B cell (primary cell): ENCODE measurements at regions not wholly inside any gene's neighbourhood (a gene's known extent, or its start where the extent isn't known, plus 50 kb on each side); places are given as distances from the start of the nearest gene placed in this dataset.

Source experiments
- ATAC-seq: fragments of 200-7000 bp; cut with Tn5 transposase; one replicate; pipeline ENCODE4 v1.10.0; 2021; ENCODE audit warnings: low read depth, mild to moderate bottlenecking, moderate number of reproducible peaks, moderate library complexity
- CTCF ChIA-PET: fragments of 350-600 bp; sonication (Branson Sonifier 250); formaldehyde crosslinking; loops from one replicate; lab custom pipeline; 2021; ENCODE audit warnings: antibody characterized with exemption, inconsistent platforms; lab: Charles Lee
- POLR2A ChIA-PET: fragments of 350-600 bp; sonication (Branson Sonifier 250); formaldehyde crosslinking; loops from one replicate; lab custom pipeline; 2021; ENCODE audit warnings: antibody characterized with exemption; lab: Charles Lee
- DNase-seq: peaks from one replicate; pipeline ENCODE4 v3.0.0; 2013
- H2AFZ ChIP-seq: 2 replicates; pipeline ENCODE4 v1.6.1; 2012; ENCODE audit warnings: mild to moderate bottlenecking, low read depth, low read length; ENCODE audit not compliant: insufficient read depth, poor library complexity, severe bottlenecking
- H3K27ac ChIP-seq, 2 donors: 1 replicate in 1 of 2; 2 replicates in 1 of 2; pipeline ENCODE4 v1.5.1; 2012 to 2013; ENCODE audit warnings: low read length in 2 of 2, mild to moderate bottlenecking in 2 of 2, moderate library complexity in 1 of 2
- H3K27me3 ChIP-seq, 4 experiments: fragments of 200-600 bp in 1 of 4; sonication (generic) in 1 of 4; replicated peaks in 1 of 4; 1 replicate in 2 of 4; 2 replicates in 2 of 4; pipeline versions ENCODE4 v1.6.1 to v1.7.0; 2013 to 2016; ENCODE audit warnings: low read length in 3 of 4, mild to moderate bottlenecking in 2 of 4, mixed read lengths in 1 of 4, moderate library complexity in 1 of 4; ENCODE audit not compliant: insufficient read depth in 4 of 4, control insufficient read depth in 3 of 4; ENCODE audit errors: control extremely low read depth in 1 of 4
- H3K36me3 ChIP-seq, 2 experiments: replicated peaks in 1 of 2; 1 replicate in 1 of 2; 2 replicates in 1 of 2; pipeline versions ENCODE4 v1.6.1 to v1.7.1; 2013; ENCODE audit warnings: low read length in 1 of 2; ENCODE audit not compliant: insufficient read depth in 2 of 2, control insufficient read depth in 1 of 2; ENCODE audit errors: control extremely low read depth in 1 of 2, extremely low read depth in 1 of 2
- H3K4me1 ChIP-seq, 2 donors: fragments of 200-600 bp in 1 of 2; sonication (generic) in 1 of 2; 1 replicate in 1 of 2; 2 replicates in 1 of 2; pipeline versions ENCODE4 v1.5.1 to v1.6.1; 2013 to 2017; ENCODE audit warnings: low read length in 2 of 2; ENCODE audit not compliant: control insufficient read depth in 2 of 2, insufficient read depth in 2 of 2
- H3K4me2 ChIP-seq: replicated peaks from 2 replicates; pipeline ENCODE3; 2012; ENCODE audit warnings: mild to moderate bottlenecking, low read depth, low read length; ENCODE audit not compliant: poor library complexity, severe bottlenecking
- H3K4me3 ChIP-seq, 5 experiments: fragments of 200-600 bp in 1 of 5; sonication (generic) in 1 of 5; 1 replicate in 3 of 5; 2 replicates in 2 of 5; pipeline versions ENCODE4 v1.5.1 to v1.7.0; 2011 to 2016; ENCODE audit warnings: low read length in 4 of 5, mild to moderate bottlenecking in 4 of 5, low read depth in 2 of 5, control low read depth in 1 of 5, moderate library complexity in 1 of 5; ENCODE audit not compliant: insufficient read depth in 1 of 5; ENCODE audit errors: control extremely low read depth in 1 of 5, extremely low read depth in 1 of 5
- H3K79me2 ChIP-seq: fragments of 200-600 bp; sonication (generic); one replicate; pipeline ENCODE4 v1.6.0; 2016; ENCODE audit warnings: low read length; ENCODE audit not compliant: control insufficient read depth, insufficient read depth
- H3K9ac ChIP-seq: fragments of 200-600 bp; sonication (generic); 2 replicates; pipeline ENCODE4 v1.6.1; 2017; ENCODE audit warnings: mild to moderate bottlenecking, low read length, moderate library complexity
- H3K9me3 ChIP-seq, 3 donors: one replicate each; pipeline versions ENCODE4 v1.6.1 to v1.7.1; 2013; ENCODE audit warnings: low read length in 2 of 3; ENCODE audit not compliant: control insufficient read depth in 2 of 3, insufficient read depth in 1 of 3; ENCODE audit errors: control extremely low read depth in 1 of 3
- H4K20me1 ChIP-seq: 2 replicates; pipeline ENCODE4 v1.6.0; 2012; ENCODE audit warnings: mild to moderate bottlenecking, low read length; ENCODE audit not compliant: insufficient read depth, control insufficient read depth, poor library complexity, severe bottlenecking
- H3K27ac Mint-ChIP-seq: one replicate; pipeline ENCODE4 v1.8.0; 2021; ENCODE audit warnings: mixed read lengths
- H3K27me3 Mint-ChIP-seq: one replicate; pipeline ENCODE4 v1.8.0; 2021; ENCODE audit warnings: mixed read lengths
- H3K4me1 Mint-ChIP-seq: one replicate; pipeline ENCODE4 v1.8.0; 2021; ENCODE audit warnings: mixed read lengths
- H3K4me3 Mint-ChIP-seq: one replicate; pipeline ENCODE4 v1.8.0; 2021; ENCODE audit warnings: mixed read lengths
- H3K9me3 Mint-ChIP-seq: one replicate; pipeline ENCODE4 v1.8.0; 2022; ENCODE audit warnings: mixed read lengths; ENCODE audit not compliant: insufficient read depth
- CTCF ChIP-seq: fragments of 200-600 bp; IDR thresholded peaks from one replicate; pipeline ENCODE4 v1.8.0; 2022; ENCODE audit warnings: antibody characterized with exemption, mild to moderate bottlenecking
- EZH2 ChIP-seq: IDR thresholded peaks from 2 replicates; pipeline ENCODE4 v1.6.1; 2012; ENCODE audit warnings: borderline replicate concordance, low read depth, mild to moderate bottlenecking, moderate library complexity, low read length; ENCODE audit not compliant: insufficient read depth, poor library complexity, severe bottlenecking
- WGBS: methylation state at CpG from one replicate; pipeline ENCODE4 v1.1.5; 2013; ENCODE audit warnings: missing lambda C conversion rate; ENCODE audit not compliant: insufficient coverage; 5-methylcytosine and 5-hydroxymethylcytosine counted together
- intact Hi-C: fragments of 100-400 bp; cut with micrococcal nuclease; formaldehyde crosslinking; loops from one replicate; pipeline ENCODE4 v1.10.0; 2022

GRCh38 chr16:9661336-9662017 is 520.8 kb downstream of the GRIN2A start:
- CTCF ChIA-PET, result interaction anchor here (1.2 kb wide), 1 partner anchor 13 kb away, joined by 3 read pairs; no protein-coding TSS in a partner anchor
- no peak overlapping the region for H3K4me3 ChIP-seq
- H3K27me3 ChIP-seq, result peaks cover 0 to 2% (median 0%) of the 10 kb centered on the region in 4 experiments
- no peak overlapping the region for H2AFZ ChIP-seq
- H3K27ac ChIP-seq, result no peak overlapping the region
- no peaks in the 10 kb centered on the region for H3K9me3 ChIP-seq
- Mint-ChIP-seq H3K27ac (no peak overlapping the region), H3K9me3 (peaks cover 2% of the 10 kb centered on the region), H3K27me3 (peaks cover 28% of the 10 kb centered on the region), H3K4me1 (no peaks in the 10 kb centered on the region), H3K4me3 (no peak overlapping the region)
- DNase-seq, result no peak
- no peaks in the 10 kb centered on the region for H4K20me1 ChIP-seq
- H3K4me2 ChIP-seq, result no peak overlapping the region
- H3K79me2 ChIP-seq, result no peaks in the 10 kb centered on the region
- POLR2A ChIA-PET, result no interaction called here
- no peak for ATAC-seq
- no peak overlapping the region for H3K9ac ChIP-seq
- H3K36me3 ChIP-seq, result no peaks in the 10 kb centered on the region
- intact Hi-C loops, result no loop called here
- WGBS, result 62% methylated on average over 9 of the region's 10 CpGs
- no peak for TF ChIP-seq CTCF
- no peak for TF ChIP-seq EZH2
- no peaks in the 10 kb centered on the region for H3K4me1 ChIP-seq

DNA sequence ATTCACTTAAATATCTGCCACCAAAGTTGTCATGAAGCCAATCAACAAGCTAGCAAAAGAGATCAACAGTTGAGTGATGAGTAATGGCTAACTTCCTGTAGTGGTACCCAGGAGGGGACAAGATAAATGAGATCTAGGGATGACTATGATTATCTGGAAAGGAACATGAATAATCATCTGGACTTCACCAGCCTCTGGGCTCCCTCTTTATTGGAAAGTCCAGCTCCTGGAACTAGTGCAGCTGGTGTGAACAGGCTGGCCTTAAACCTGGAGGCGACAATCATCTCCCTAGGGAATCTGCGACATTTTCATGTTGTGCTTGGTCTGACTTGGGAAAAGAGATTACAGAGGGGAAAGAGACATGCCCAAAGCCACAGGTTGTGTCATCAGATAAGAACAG is 518.6 kb downstream of the GRIN2A start:
- POLR2A ChIA-PET, result no interaction called here
- Mint-ChIP-seq H3K27me3 (peaks cover 25% of the 10 kb centered on the region), H3K4me3 (no peak overlapping the region), H3K4me1 (no peaks in the 10 kb centered on the region), H3K27ac (no peak overlapping the region), H3K9me3 (no peaks in the 10 kb centered on the region)
- H3K4me3 ChIP-seq, result no peak overlapping the region
- H3K4me2 ChIP-seq, result no peak overlapping the region
- 94% methylated on average over 2 of the region's 2 CpGs for WGBS
- no peak overlapping the region for H3K9ac ChIP-seq
- no peaks in the 10 kb centered on the region for H3K36me3 ChIP-seq
- no peaks in the 10 kb centered on the region for H3K27me3 ChIP-seq
- ATAC-seq, result no peak
- H3K9me3 ChIP-seq, result no peaks in the 10 kb centered on the region
- H3K79me2 ChIP-seq, result no peaks in the 10 kb centered on the region
- no peaks in the 10 kb centered on the region for H4K20me1 ChIP-seq
- no peak overlapping the region for H3K27ac ChIP-seq
- no peak overlapping the region for H2AFZ ChIP-seq
- H3K4me1 ChIP-seq, result no peaks in the 10 kb centered on the region
- DNase-seq, result no peak
- intact Hi-C loops, result no loop called here
- CTCF ChIA-PET, result interaction anchor here (0.8 kb wide), 1 partner anchor 15 kb away, joined by 4 read pairs; no protein-coding TSS in a partner anchor
- TF ChIP-seq CTCF (no peak), EZH2 (no peak)
